WTC11 (cell line): ENCODE measurements at regions not wholly inside any gene's neighbourhood (a gene's known extent, or its start where the extent isn't known, plus 50 kb on each side); places are given as distances from the start of the nearest gene placed in this dataset.

Experiments used
- ATAC-seq: fragments of 200-7000 bp; cut with Tn5 transposase; 2 replicates; pipeline ENCODE4 v1.10.0; 2021; ENCODE audit warnings: mild to moderate bottlenecking, moderate library complexity
- CTCF ChIA-PET: fragments of 300-600 bp; sonication (Branson Sonifier 250); formaldehyde crosslinking; loops from one replicate; lab custom pipeline; 2021; ENCODE audit warnings: antibody characterized with exemption; lab: Charles Lee
- POLR2A ChIA-PET: fragments of 350-600 bp; sonication (Branson Sonifier 250); formaldehyde crosslinking; loops from one replicate; lab custom pipeline; 2021; ENCODE audit warnings: antibody characterized with exemption; lab: Charles Lee
- DNase-seq: peaks from one replicate; pipeline ENCODE4 v3.0.0; 2021; ENCODE audit warnings: low spot score
- H3K27ac Mint-ChIP-seq: 2 replicates; pipeline ENCODE4 v1.8.0; 2021; ENCODE audit warnings: mixed read lengths
- H3K27me3 Mint-ChIP-seq: 2 replicates; pipeline ENCODE4 v1.8.0; 2021; ENCODE audit warnings: low read depth, mild to moderate bottlenecking, moderate library complexity, mixed read lengths
- H3K36me3 Mint-ChIP-seq: 2 replicates; pipeline ENCODE4 v1.8.0; 2021; ENCODE audit warnings: mixed read lengths
- H3K4me1 Mint-ChIP-seq: 2 replicates; pipeline ENCODE4 v1.8.0; 2022; ENCODE audit warnings: mixed read lengths
- H3K4me3 Mint-ChIP-seq: 2 replicates; pipeline ENCODE4 v1.8.0; 2021; ENCODE audit warnings: mild to moderate bottlenecking, moderate library complexity, mixed read lengths
- H3K9me3 Mint-ChIP-seq: 2 replicates; pipeline ENCODE4 v1.8.0; 2021; ENCODE audit warnings: mixed read lengths
- AR ChIP-seq: fragments of 250-450 bp; sonication (Bioruptor Pico); IDR thresholded peaks from 2 replicates; pipeline ENCODE4 v1.9.0; 2021; ENCODE audit warnings: mild to moderate bottlenecking
- ATF1 ChIP-seq: sonication (generic); formaldehyde crosslinking; IDR thresholded peaks from 2 replicates; pipeline ENCODE4 v1.8.1; 2023; ENCODE audit warnings: mild to moderate bottlenecking, moderate library complexity, missing genetic modification reagents
- CBFB ChIP-seq: sonication (generic); formaldehyde crosslinking; IDR thresholded peaks from 2 replicates; pipeline ENCODE4 v1.8.1; 2022; ENCODE audit warnings: mild to moderate bottlenecking, low read depth, missing genetic modification reagents
- E2F5 ChIP-seq: sonication (generic); formaldehyde crosslinking; IDR thresholded peaks from 2 replicates; pipeline ENCODE4 v1.8.1; 2022; ENCODE audit warnings: mild to moderate bottlenecking, moderate library complexity, missing genetic modification reagents
- ELF4 ChIP-seq: sonication (generic); formaldehyde crosslinking; IDR thresholded peaks from 2 replicates; pipeline ENCODE4 v1.8.1; 2022; ENCODE audit warnings: low read depth, mild to moderate bottlenecking, moderate library complexity, missing genetic modification reagents
- FOXK1 ChIP-seq: sonication (generic); formaldehyde crosslinking; IDR thresholded peaks from 2 replicates; pipeline ENCODE4 v1.8.0; 2022; ENCODE audit warnings: mild to moderate bottlenecking, moderate library complexity, missing genetic modification reagents
- FOXP1 ChIP-seq: sonication (generic); formaldehyde crosslinking; IDR thresholded peaks from 2 replicates; pipeline ENCODE4 v1.8.0; 2022; ENCODE audit warnings: missing genetic modification reagents, mild to moderate bottlenecking, moderate library complexity, borderline replicate concordance
- GRHL2 ChIP-seq: fragments of 250-450 bp; sonication (Bioruptor Pico); IDR thresholded peaks from 2 replicates; pipeline ENCODE4 v1.8.0; 2022; ENCODE audit warnings: mild to moderate bottlenecking, moderate library complexity; ENCODE audit not compliant: insufficient replicate concordance, severe bottlenecking
- NFYB ChIP-seq: sonication (generic); formaldehyde crosslinking; conservative IDR thresholded peaks from 2 replicates; pipeline ENCODE4 v1.8.0; 2022; ENCODE audit warnings: low read depth, missing genetic modification reagents
- NR1H2 ChIP-seq: sonication (generic); formaldehyde crosslinking; IDR thresholded peaks from 2 replicates; pipeline ENCODE4 v1.9.0; 2021; ENCODE audit warnings: mild to moderate bottlenecking, moderate library complexity, missing genetic modification reagents
- NR2C2 ChIP-seq: sonication (generic); formaldehyde crosslinking; IDR thresholded peaks from 2 replicates; pipeline ENCODE4 v1.8.0; 2022; ENCODE audit warnings: mild to moderate bottlenecking, missing genetic modification reagents
- PRDM15 ChIP-seq: sonication (generic); formaldehyde crosslinking; IDR thresholded peaks from 2 replicates; pipeline ENCODE4 v1.8.0; 2022; ENCODE audit warnings: missing genetic modification reagents
- TF ChIP-seq, protein P1 (sequence below): fragments of 250-450 bp; sonication (Bioruptor Pico); IDR thresholded peaks from 2 replicates; pipeline ENCODE4 v1.9.0; 2021; ENCODE audit warnings: mild to moderate bottlenecking
- TF ChIP-seq, protein P2 (sequence below): sonication (generic); formaldehyde crosslinking; IDR thresholded peaks from 2 replicates; pipeline ENCODE4 v1.8.0; 2022; ENCODE audit warnings: mild to moderate bottlenecking, missing genetic modification reagents
- TF ChIP-seq, protein P3 (sequence below): fragments of 250-450 bp; sonication (Bioruptor Pico); conservative IDR thresholded peaks from 2 replicates; pipeline ENCODE4 v1.9.0; 2021; ENCODE audit warnings: mild to moderate bottlenecking
- TF ChIP-seq, protein P4 (sequence below): sonication (generic); formaldehyde crosslinking; IDR thresholded peaks from 2 replicates; pipeline ENCODE4 v1.8.0; 2022; ENCODE audit warnings: mild to moderate bottlenecking, missing genetic modification reagents
- TF ChIP-seq, protein P5 (sequence below): sonication (generic); formaldehyde crosslinking; IDR thresholded peaks from 2 replicates; pipeline ENCODE4 v1.8.1; 2022; ENCODE audit warnings: mild to moderate bottlenecking, missing genetic modification reagents, moderate library complexity, borderline replicate concordance
- TF ChIP-seq, protein P6 (sequence below): sonication (generic); formaldehyde crosslinking; IDR thresholded peaks from 2 replicates; pipeline ENCODE4 v1.8.1; 2023; ENCODE audit warnings: mild to moderate bottlenecking, missing genetic modification reagents, borderline replicate concordance
- TF ChIP-seq, protein P7 (sequence below): sonication (generic); formaldehyde crosslinking; IDR thresholded peaks from 2 replicates; pipeline ENCODE4 v1.8.1; 2023; ENCODE audit warnings: mild to moderate bottlenecking, missing genetic modification reagents, moderate library complexity

DNA sequence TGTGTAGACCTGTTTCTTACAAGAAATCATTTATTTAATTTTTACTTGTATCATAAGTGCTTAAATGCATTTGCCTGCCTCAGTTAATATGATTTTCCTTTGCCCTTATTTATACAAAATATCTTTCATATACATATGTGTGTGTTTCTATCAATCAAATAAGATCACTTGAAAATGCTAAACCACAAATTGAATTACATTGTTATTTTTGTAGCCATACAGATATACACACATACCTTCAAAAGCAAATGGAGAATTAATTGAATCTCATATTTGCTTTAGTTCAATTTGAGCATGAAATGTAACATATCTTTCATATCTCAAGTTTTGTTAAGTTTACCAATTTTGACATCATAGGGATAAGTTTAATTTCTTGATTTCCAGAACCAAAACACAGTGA, 755.8 kb upstream of the PIK3C3 start:
- Mint-ChIP-seq H3K36me3 (peaks cover 25% of the 10 kb centered on the region), H3K9me3 (peaks cover 51% of the 10 kb centered on the region), H3K27ac (no peak overlapping the region), H3K4me1 (peaks cover 8% of the 10 kb centered on the region), H3K4me3 (no peak overlapping the region), H3K27me3 (no peaks in the 10 kb centered on the region)
- no peak for TF ChIP-seq NFYB (CRISPR knock-in tag)
- TF ChIP-seq, protein P1, sequence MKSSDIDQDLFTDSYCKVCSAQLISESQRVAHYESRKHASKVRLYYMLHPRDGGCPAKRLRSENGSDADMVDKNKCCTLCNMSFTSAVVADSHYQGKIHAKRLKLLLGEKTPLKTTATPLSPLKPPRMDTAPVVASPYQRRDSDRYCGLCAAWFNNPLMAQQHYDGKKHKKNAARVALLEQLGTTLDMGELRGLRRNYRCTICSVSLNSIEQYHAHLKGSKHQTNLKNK (CRISPR knock-in tag): no peak
- TF ChIP-seq, protein P2, sequence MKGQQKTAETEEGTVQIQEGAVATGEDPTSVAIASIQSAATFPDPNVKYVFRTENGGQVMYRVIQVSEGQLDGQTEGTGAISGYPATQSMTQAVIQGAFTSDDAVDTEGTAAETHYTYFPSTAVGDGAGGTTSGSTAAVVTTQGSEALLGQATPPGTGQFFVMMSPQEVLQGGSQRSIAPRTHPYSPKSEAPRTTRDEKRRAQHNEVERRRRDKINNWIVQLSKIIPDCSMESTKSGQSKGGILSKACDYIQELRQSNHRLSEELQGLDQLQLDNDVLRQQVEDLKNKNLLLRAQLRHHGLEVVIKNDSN: no peak
- TF ChIP-seq, protein P3, sequence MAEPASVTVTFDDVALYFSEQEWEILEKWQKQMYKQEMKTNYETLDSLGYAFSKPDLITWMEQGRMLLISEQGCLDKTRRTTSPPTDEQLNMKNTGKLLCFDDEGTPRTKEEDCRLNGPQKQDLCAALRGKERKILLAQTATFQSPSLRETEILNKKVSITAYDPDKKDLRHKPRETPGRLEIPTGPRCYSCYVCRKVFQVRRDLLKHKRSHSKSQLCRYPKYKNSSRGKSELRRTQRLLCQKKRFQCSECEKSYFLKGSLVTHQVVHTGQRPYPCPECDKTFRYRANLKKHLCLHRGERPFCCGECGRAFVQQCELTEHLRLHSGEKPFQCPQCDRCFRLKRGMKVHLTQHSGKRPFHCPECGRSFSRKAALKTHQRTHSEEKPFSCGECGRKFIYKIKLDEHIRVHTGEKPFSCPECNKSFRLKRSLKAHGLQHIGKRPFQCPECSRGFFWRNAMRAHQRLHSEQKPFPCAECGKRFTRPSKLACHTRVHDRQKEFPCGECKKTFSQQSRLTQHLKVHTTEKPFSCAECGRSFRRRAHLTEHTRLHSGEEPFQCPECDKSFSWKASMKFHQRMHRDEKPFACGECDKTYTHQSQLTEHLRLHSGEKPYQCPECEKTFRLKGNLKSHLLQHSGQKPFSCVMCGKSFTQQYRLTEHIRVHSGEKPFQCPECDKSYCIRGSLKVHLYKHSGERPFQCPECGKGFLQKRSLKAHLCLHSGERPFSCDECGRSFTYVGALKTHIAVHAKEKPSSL (CRISPR knock-in tag): no peak
- no peak for TF ChIP-seq NR2C2 (CRISPR knock-in tag)
- TF ChIP-seq ATF1 (CRISPR knock-in tag): no peak
- TF ChIP-seq, protein P4, sequence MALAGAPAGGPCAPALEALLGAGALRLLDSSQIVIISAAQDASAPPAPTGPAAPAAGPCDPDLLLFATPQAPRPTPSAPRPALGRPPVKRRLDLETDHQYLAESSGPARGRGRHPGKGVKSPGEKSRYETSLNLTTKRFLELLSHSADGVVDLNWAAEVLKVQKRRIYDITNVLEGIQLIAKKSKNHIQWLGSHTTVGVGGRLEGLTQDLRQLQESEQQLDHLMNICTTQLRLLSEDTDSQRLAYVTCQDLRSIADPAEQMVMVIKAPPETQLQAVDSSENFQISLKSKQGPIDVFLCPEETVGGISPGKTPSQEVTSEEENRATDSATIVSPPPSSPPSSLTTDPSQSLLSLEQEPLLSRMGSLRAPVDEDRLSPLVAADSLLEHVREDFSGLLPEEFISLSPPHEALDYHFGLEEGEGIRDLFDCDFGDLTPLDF: no peak
- TF ChIP-seq, protein P5, sequence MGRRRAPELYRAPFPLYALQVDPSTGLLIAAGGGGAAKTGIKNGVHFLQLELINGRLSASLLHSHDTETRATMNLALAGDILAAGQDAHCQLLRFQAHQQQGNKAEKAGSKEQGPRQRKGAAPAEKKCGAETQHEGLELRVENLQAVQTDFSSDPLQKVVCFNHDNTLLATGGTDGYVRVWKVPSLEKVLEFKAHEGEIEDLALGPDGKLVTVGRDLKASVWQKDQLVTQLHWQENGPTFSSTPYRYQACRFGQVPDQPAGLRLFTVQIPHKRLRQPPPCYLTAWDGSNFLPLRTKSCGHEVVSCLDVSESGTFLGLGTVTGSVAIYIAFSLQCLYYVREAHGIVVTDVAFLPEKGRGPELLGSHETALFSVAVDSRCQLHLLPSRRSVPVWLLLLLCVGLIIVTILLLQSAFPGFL (CRISPR knock-in tag): no peak
- TF ChIP-seq CBFB (CRISPR knock-in tag): no peak
- no peak for TF ChIP-seq AR
- no peak for TF ChIP-seq FOXK1 (CRISPR knock-in tag)
- no peak for TF ChIP-seq E2F5 (CRISPR knock-in tag)
- TF ChIP-seq ELF4: no peak
- no peak for TF ChIP-seq NR1H2 (CRISPR knock-in tag)
- TF ChIP-seq FOXP1 (CRISPR knock-in tag): no peak
- TF ChIP-seq GRHL2 (CRISPR knock-in tag): no peak
- TF ChIP-seq PRDM15 (CRISPR knock-in tag): no peak
- TF ChIP-seq, protein P6, sequence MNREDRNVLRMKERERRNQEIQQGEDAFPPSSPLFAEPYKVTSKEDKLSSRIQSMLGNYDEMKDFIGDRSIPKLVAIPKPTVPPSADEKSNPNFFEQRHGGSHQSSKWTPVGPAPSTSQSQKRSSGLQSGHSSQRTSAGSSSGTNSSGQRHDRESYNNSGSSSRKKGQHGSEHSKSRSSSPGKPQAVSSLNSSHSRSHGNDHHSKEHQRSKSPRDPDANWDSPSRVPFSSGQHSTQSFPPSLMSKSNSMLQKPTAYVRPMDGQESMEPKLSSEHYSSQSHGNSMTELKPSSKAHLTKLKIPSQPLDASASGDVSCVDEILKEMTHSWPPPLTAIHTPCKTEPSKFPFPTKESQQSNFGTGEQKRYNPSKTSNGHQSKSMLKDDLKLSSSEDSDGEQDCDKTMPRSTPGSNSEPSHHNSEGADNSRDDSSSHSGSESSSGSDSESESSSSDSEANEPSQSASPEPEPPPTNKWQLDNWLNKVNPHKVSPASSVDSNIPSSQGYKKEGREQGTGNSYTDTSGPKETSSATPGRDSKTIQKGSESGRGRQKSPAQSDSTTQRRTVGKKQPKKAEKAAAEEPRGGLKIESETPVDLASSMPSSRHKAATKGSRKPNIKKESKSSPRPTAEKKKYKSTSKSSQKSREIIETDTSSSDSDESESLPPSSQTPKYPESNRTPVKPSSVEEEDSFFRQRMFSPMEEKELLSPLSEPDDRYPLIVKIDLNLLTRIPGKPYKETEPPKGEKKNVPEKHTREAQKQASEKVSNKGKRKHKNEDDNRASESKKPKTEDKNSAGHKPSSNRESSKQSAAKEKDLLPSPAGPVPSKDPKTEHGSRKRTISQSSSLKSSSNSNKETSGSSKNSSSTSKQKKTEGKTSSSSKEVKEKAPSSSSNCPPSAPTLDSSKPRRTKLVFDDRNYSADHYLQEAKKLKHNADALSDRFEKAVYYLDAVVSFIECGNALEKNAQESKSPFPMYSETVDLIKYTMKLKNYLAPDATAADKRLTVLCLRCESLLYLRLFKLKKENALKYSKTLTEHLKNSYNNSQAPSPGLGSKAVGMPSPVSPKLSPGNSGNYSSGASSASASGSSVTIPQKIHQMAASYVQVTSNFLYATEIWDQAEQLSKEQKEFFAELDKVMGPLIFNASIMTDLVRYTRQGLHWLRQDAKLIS (CRISPR knock-in tag): no peak
- TF ChIP-seq, protein P7, sequence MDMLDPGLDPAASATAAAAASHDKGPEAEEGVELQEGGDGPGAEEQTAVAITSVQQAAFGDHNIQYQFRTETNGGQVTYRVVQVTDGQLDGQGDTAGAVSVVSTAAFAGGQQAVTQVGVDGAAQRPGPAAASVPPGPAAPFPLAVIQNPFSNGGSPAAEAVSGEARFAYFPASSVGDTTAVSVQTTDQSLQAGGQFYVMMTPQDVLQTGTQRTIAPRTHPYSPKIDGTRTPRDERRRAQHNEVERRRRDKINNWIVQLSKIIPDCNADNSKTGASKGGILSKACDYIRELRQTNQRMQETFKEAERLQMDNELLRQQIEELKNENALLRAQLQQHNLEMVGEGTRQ (CRISPR knock-in tag): no peak
- ATAC-seq: no peak
- DNase-seq: no peak
- CTCF ChIA-PET: no interaction called here
- POLR2A ChIA-PET: no interaction called here
